NCI-H748 treated with DMSO at 0.1 percent for 48 hours (cell line): ENCODE measurements at regions not wholly inside any gene's neighbourhood (a gene's known extent, or its start where the extent isn't known, plus 50 kb on each side); places are given as distances from the start of the nearest gene placed in this dataset.
A peak's percentile ranks its signal among the peaks of the same experiment; 100 is the strongest.
"Not testable (repeated sequence)": the region's sequence is repeated elsewhere in the genome, so short reads cannot be mapped to it uniquely, and the experiment has no call there.

Source experiments
- DNase-seq: peaks from one replicate; lab custom pipeline; 2025; lab: John Stamatoyannopoulos, UW

GRCh38 chr2:192459422-192459821 is 264.7 kb upstream of the TMEFF2 start:
- DNase-seq: no peak

GRCh38 chr2:192448881-192449280 is 254.1 kb upstream of the TMEFF2 start:
- DNase-seq: no peak

- no peak for DNase-seq
These were observed 249.6 kb upstream of the TMEFF2 start for GRCh38 chr2:192444286-192444838.

GRCh38 chr2:192443831-192444230 is 249.1 kb upstream of the TMEFF2 start:
- no peak for DNase-seq

GRCh38 chr2:192438239-192438638 is 243.5 kb upstream of the TMEFF2 start:
- peak; percentile 15 for DNase-seq

GRCh38 chr2:192437653-192438052 is 242.9 kb upstream of the TMEFF2 start:
- no peak for DNase-seq

GRCh38 chr2:192424243-192424642 is 229.5 kb upstream of the TMEFF2 start:
- no peak for DNase-seq

GRCh38 chr2:192419786-192420185 is 225.1 kb upstream of the TMEFF2 start:
- DNase-seq: no peak

- DNase-seq: no peak
These were observed 221.3 kb upstream of the TMEFF2 start for GRCh38 chr2:192416060-192416459.

GRCh38 chr2:192414794-192415193 is 220.1 kb upstream of the TMEFF2 start:
- DNase-seq: no peak

GRCh38 chr2:192413812-192414681 is 219.3 kb upstream of the TMEFF2 start:
- no peak for DNase-seq

GRCh38 chr2:192412866-192413265 is 218.1 kb upstream of the TMEFF2 start:
- DNase-seq: not testable (repeated sequence)

- DNase-seq: no peak
These were observed 217.7 kb upstream of the TMEFF2 start for GRCh38 chr2:192412394-192412793.

- no peak for DNase-seq
These were observed 217.0 kb upstream of the TMEFF2 start for GRCh38 chr2:192411755-192412154.

GRCh38 chr2:192410319-192410718 is 215.6 kb upstream of the TMEFF2 start:
- no peak for DNase-seq

GRCh38 chr2:192407692-192408091 is 213.0 kb upstream of the TMEFF2 start:
- no peak for DNase-seq

GRCh38 chr2:192398236-192398635 is 203.5 kb upstream of the TMEFF2 start:
- DNase-seq: peak; percentile 9

GRCh38 chr2:192394605-192395004 is 199.9 kb upstream of the TMEFF2 start:
- DNase-seq: no peak

GRCh38 chr2:192391041-192391440 is 196.3 kb upstream of the TMEFF2 start:
- DNase-seq: no peak

- no peak for DNase-seq
These were observed 195.7 kb upstream of the TMEFF2 start for GRCh38 chr2:192390401-192390800.

- not testable (repeated sequence) for DNase-seq
These were observed 189.5 kb upstream of the TMEFF2 start for GRCh38 chr2:192384191-192384590.

GRCh38 chr2:192381082-192381481 is 186.3 kb upstream of the TMEFF2 start:
- no peak for DNase-seq

- DNase-seq: no peak
These were observed 185.0 kb upstream of the TMEFF2 start for GRCh38 chr2:192379736-192380135.

GRCh38 chr2:192377173-192377572 is 182.4 kb upstream of the TMEFF2 start:
- peak; percentile 14 for DNase-seq
